ENCODE measurements at regions not wholly inside any gene's neighbourhood (a gene's known extent, or its start where the extent isn't known, plus 50 kb on each side); places are given as distances from the start of the nearest gene placed in this dataset.
"Not testable (repeated sequence)": the region's sequence is repeated elsewhere in the genome, so short reads cannot be mapped to it uniquely, and the experiment has no call there.

- CTCF ChIA-PET: no interaction called here
These were observed 179.9 kb upstream of the TMEM106B start for GRCh38 chr7:12031186-12031585.

GRCh38 chr7:12031638-12032037 is 179.5 kb upstream of the TMEM106B start:
- Mint-ChIP-seq H3K4me1 (ENCODE audit: low read depth, unreplicated experiment) (peaks cover 7% of the 10 kb centered on the region), H3K27me3 (ENCODE audit: insufficient read depth, unreplicated experiment) (peaks cover 2% of the 10 kb centered on the region), H3K36me3 (ENCODE audit: insufficient read depth, unreplicated experiment) (no peaks in the 10 kb centered on the region), H3K27ac (ENCODE audit: unreplicated experiment) (peak overlapping the region; percentile 75), H3K9me3 (ENCODE audit: unreplicated experiment) (no peaks in the 10 kb centered on the region), H3K4me3 (ENCODE audit: unreplicated experiment) (no peak overlapping the region)
- H3K4me1 ChIP-seq: peaks cover 6% of the 10 kb centered on the region
- H3K27me3 ChIP-seq (replicated peaks; ENCODE audit: control insufficient read depth, insufficient read depth, low read length): no peaks in the 10 kb centered on the region
- no peak for DNase-seq
- no peaks in the 10 kb centered on the region for H3K36me3 ChIP-seq (ENCODE audit: control insufficient read depth, insufficient read depth, low read length)
- no peak overlapping the region for H3K4me3 ChIP-seq (ENCODE audit: low read depth, low read length)
- ChIA-PET CTCF (no interaction called here), POLR2A (no interaction called here)
- intact Hi-C loops (cut with micrococcal nuclease; ENCODE audit: unreplicated experiment): no loop called here
- H3K9me3 ChIP-seq: no peaks in the 10 kb centered on the region; the same call in 1 of the 2 replicates
- no TSS peak for BruUV-seq (replicated peaks)
- no peak for TF ChIP-seq CTCF (IDR thresholded peaks at IDR 0.05; ENCODE audit: insufficient read depth in 1 of 2, low read depth in 1 of 2, low read length in 1 of 2, severe bottlenecking in 1 of 2, unreplicated experiment in 1 of 2)

More at GRCh38 chr7:12031186-12031585, 179.9 kb upstream of the TMEM106B start:
- DNase-seq: no peak
- Histone ChIP-seq H3K27me3 (replicated peaks; ENCODE audit: control insufficient read depth, insufficient read depth, low read length) (no peaks in the 10 kb centered on the region), H3K36me3 (ENCODE audit: control insufficient read depth, insufficient read depth, low read length) (no peaks in the 10 kb centered on the region), H3K4me3 (ENCODE audit: low read depth, low read length) (no peak overlapping the region), H3K4me1 (peaks cover 6% of the 10 kb centered on the region), H3K9me3 (no peaks in the 10 kb centered on the region; the same call in 1 of the 2 replicates)
- no peak for TF ChIP-seq CTCF (IDR thresholded peaks at IDR 0.05; ENCODE audit: insufficient read depth in 1 of 2, low read depth in 1 of 2, low read length in 1 of 2, severe bottlenecking in 1 of 2, unreplicated experiment in 1 of 2)
- Mint-ChIP-seq H3K27me3 (ENCODE audit: insufficient read depth, unreplicated experiment) (peaks cover 2% of the 10 kb centered on the region), H3K36me3 (ENCODE audit: insufficient read depth, unreplicated experiment) (no peaks in the 10 kb centered on the region), H3K4me1 (ENCODE audit: low read depth, unreplicated experiment) (peaks cover 7% of the 10 kb centered on the region), H3K9me3 (ENCODE audit: unreplicated experiment) (no peaks in the 10 kb centered on the region), H3K27ac (ENCODE audit: unreplicated experiment) (peak overlapping the region; percentile 75), H3K4me3 (ENCODE audit: unreplicated experiment) (no peak overlapping the region)
- no TSS peak for BruUV-seq (replicated peaks)
- POLR2A ChIA-PET: no interaction called here
- intact Hi-C loops (cut with micrococcal nuclease; ENCODE audit: unreplicated experiment): no loop called here

GRCh38 chr7:12032146-12032545 is 178.9 kb upstream of the TMEM106B start:
- intact Hi-C loops (cut with micrococcal nuclease; ENCODE audit: unreplicated experiment): no loop called here
- no peaks in the 10 kb centered on the region for H3K36me3 ChIP-seq (ENCODE audit: control insufficient read depth, insufficient read depth, low read length)
- peaks cover 6% of the 10 kb centered on the region for H3K4me1 ChIP-seq
- peaks cover 7% of the 10 kb centered on the region for H3K4me1 Mint-ChIP-seq (ENCODE audit: low read depth, unreplicated experiment)
- peak overlapping the region; percentile 75 for H3K27ac Mint-ChIP-seq (ENCODE audit: unreplicated experiment)
- peaks cover 2% of the 10 kb centered on the region for H3K27me3 Mint-ChIP-seq (ENCODE audit: insufficient read depth, unreplicated experiment)
- H3K4me3 ChIP-seq (ENCODE audit: low read depth, low read length): no peak overlapping the region
- no peak for DNase-seq
- H3K27me3 ChIP-seq (replicated peaks; ENCODE audit: control insufficient read depth, insufficient read depth, low read length): no peaks in the 10 kb centered on the region
- no TSS peak for BruUV-seq (replicated peaks)
- no peak for TF ChIP-seq CTCF (IDR thresholded peaks at IDR 0.05; ENCODE audit: insufficient read depth in 1 of 2, low read depth in 1 of 2, low read length in 1 of 2, severe bottlenecking in 1 of 2, unreplicated experiment in 1 of 2)
- H3K4me3 Mint-ChIP-seq (ENCODE audit: unreplicated experiment): no peak overlapping the region
- POLR2A ChIA-PET: no interaction called here
- no peaks in the 10 kb centered on the region; the same call in 1 of the 2 replicates for H3K9me3 ChIP-seq
- CTCF ChIA-PET: no interaction called here
- no peaks in the 10 kb centered on the region for H3K36me3 Mint-ChIP-seq (ENCODE audit: insufficient read depth, unreplicated experiment)
- H3K9me3 Mint-ChIP-seq (ENCODE audit: unreplicated experiment): no peaks in the 10 kb centered on the region

GRCh38 chr7:12043457-12043856 is 167.6 kb upstream of the TMEM106B start:
- BruUV-seq (replicated peaks); H3K9me3 ChIP-seq; CTCF ChIA-PET; H3K27me3 ChIP-seq (replicated peaks; ENCODE audit: control insufficient read depth, insufficient read depth, low read length); H3K27ac Mint-ChIP-seq (ENCODE audit: unreplicated experiment); H3K27me3 Mint-ChIP-seq (ENCODE audit: insufficient read depth, unreplicated experiment); H3K4me1 ChIP-seq; H3K4me3 ChIP-seq (ENCODE audit: low read depth, low read length); H3K9me3 Mint-ChIP-seq (ENCODE audit: unreplicated experiment); POLR2A ChIA-PET; H3K4me1 Mint-ChIP-seq (ENCODE audit: low read depth, unreplicated experiment); intact Hi-C loops (cut with micrococcal nuclease; ENCODE audit: unreplicated experiment); DNase-seq; H3K4me3 Mint-ChIP-seq (ENCODE audit: unreplicated experiment); H3K36me3 Mint-ChIP-seq (ENCODE audit: insufficient read depth, unreplicated experiment); H3K36me3 ChIP-seq (ENCODE audit: control insufficient read depth, insufficient read depth, low read length): not testable (repeated sequence)

Measured in Caco-2 (cell line).